T1000 (cell line): ENCODE measurements at regions not wholly inside any gene's neighbourhood (a gene's known extent, or its start where the extent isn't known, plus 50 kb on each side); places are given as distances from the start of the nearest gene placed in this dataset.
"Not testable (repeated sequence)": the region's sequence is repeated elsewhere in the genome, so short reads cannot be mapped to it uniquely, and the experiment has no call there.

Experiments
- DNase-seq: peaks from one replicate; lab custom pipeline; 2025; ENCODE audit warnings: mixed read lengths; lab: John Stamatoyannopoulos, UW

GRCh38 chr4:178165251-178165950, 723.2 kb upstream of the AGA start:
- DNase-seq = no peak

GRCh38 chr4:178165951-178166308, 723.7 kb upstream of the AGA start:
- DNase-seq = no peak

- no peak for DNase-seq
These were observed 731.5 kb upstream of the AGA start for GRCh38 chr4:178173771-178174170.

- DNase-seq = no peak
These were observed 732.5 kb upstream of the AGA start for GRCh38 chr4:178174756-178175155.

- no peak for DNase-seq
These were observed 743.3 kb upstream of the AGA start for GRCh38 chr4:178185517-178185916.

GRCh38 chr4:178192611-178193010, 750.4 kb upstream of the AGA start:
- DNase-seq = no peak

- DNase-seq = no peak
These were observed 754.6 kb upstream of the AGA start for GRCh38 chr4:178196751-178197374.

- no peak for DNase-seq
These were observed 756.5 kb upstream of the AGA start for GRCh38 chr4:178198691-178199090.

GRCh38 chr4:178202422-178202821, 760.2 kb upstream of the AGA start:
- DNase-seq = no peak

GRCh38 chr4:178205826-178206225, 763.6 kb upstream of the AGA start:
- DNase-seq = no peak

GRCh38 chr4:178215309-178215708, 773.1 kb upstream of the AGA start:
- no peak for DNase-seq

GRCh38 chr4:178215763-178216162, 773.5 kb upstream of the AGA start:
- no peak for DNase-seq

- DNase-seq = not testable (repeated sequence)
These were observed 784.2 kb upstream of the AGA start for GRCh38 chr4:178226421-178226820.

- no peak for DNase-seq
These were observed 791.7 kb upstream of the AGA start for GRCh38 chr4:178233906-178234305.

- DNase-seq = no peak
These were observed 798.7 kb upstream of the AGA start for GRCh38 chr4:178240891-178241290.

GRCh38 chr4:178241601-178242118, 799.4 kb upstream of the AGA start:
- no peak for DNase-seq

- no peak for DNase-seq
These were observed 800.4 kb upstream of the AGA start for GRCh38 chr4:178242655-178243054.

GRCh38 chr4:178244785-178245184, 802.5 kb upstream of the AGA start:
- DNase-seq = no peak

- DNase-seq = no peak
These were observed 812.9 kb upstream of the AGA start for GRCh38 chr4:178255172-178255571.

- DNase-seq = no peak
These were observed 816.4 kb upstream of the AGA start for GRCh38 chr4:178258603-178259002.

- no peak for DNase-seq
These were observed 817.3 kb upstream of the AGA start for GRCh38 chr4:178259566-178259965.

- DNase-seq = no peak
These were observed 821.8 kb upstream of the AGA start for GRCh38 chr4:178264001-178264400.

- DNase-seq = no peak
These were observed 829.1 kb upstream of the AGA start for GRCh38 chr4:178271386-178271785.

GRCh38 chr4:178273168-178273567, 830.9 kb upstream of the AGA start:
- DNase-seq = no peak
